Hematopoietic multipotent progenitor cell treated with erythropoietin and hydrocortisone succinate and interleukin-3 and kit ligand, for 17 days (in vitro differentiated cells): ENCODE measurements at regions not wholly inside any gene's neighbourhood (a gene's known extent, or its start where the extent isn't known, plus 50 kb on each side); places are given as distances from the start of the nearest gene placed in this dataset.

ENCODE experiments used
- DNase-seq: peaks from one replicate; pipeline ENCODE4 v3.0.0-alpha.2; 2015; ENCODE audit warnings: low spot score

- no peak for DNase-seq
Measured at GRCh38 chr11:80669620-80670019, 1228.8 kb upstream of the TENM4 start.

- no peak for DNase-seq
Measured at GRCh38 chr11:80668039-80668438, 1227.2 kb upstream of the TENM4 start.

GRCh38 chr11:80655834-80656233 lies 1215.0 kb upstream of the TENM4 start:
- no peak for DNase-seq

- no peak for DNase-seq
Measured at GRCh38 chr11:80650966-80651365, 1210.1 kb upstream of the TENM4 start.

- DNase-seq: no peak
Measured at GRCh38 chr11:80649186-80649585, 1208.4 kb upstream of the TENM4 start.

GRCh38 chr11:80638296-80638695 lies 1197.5 kb upstream of the TENM4 start:
- DNase-seq: no peak

- DNase-seq: no peak
Measured at GRCh38 chr11:80637571-80637970, 1196.7 kb upstream of the TENM4 start.

- no peak for DNase-seq
Measured at GRCh38 chr11:80636999-80637398, 1196.2 kb upstream of the TENM4 start.

GRCh38 chr11:80635178-80635577 lies 1194.3 kb upstream of the TENM4 start:
- no peak for DNase-seq

- no peak for DNase-seq
Measured at GRCh38 chr11:80632691-80633090, 1191.9 kb upstream of the TENM4 start.

GRCh38 chr11:80632156-80632555 lies 1191.3 kb upstream of the TENM4 start:
- no peak for DNase-seq

GRCh38 chr11:80629466-80629865 lies 1188.6 kb upstream of the TENM4 start:
- DNase-seq: no peak

GRCh38 chr11:80627364-80627763 lies 1186.5 kb upstream of the TENM4 start:
- DNase-seq: no peak

- DNase-seq: no peak
Measured at GRCh38 chr11:80626721-80627120, 1185.9 kb upstream of the TENM4 start.

GRCh38 chr11:80625563-80625962 lies 1184.7 kb upstream of the TENM4 start:
- DNase-seq: no peak

- DNase-seq: no peak
Measured at GRCh38 chr11:80621871-80622270, 1181.0 kb upstream of the TENM4 start.

GRCh38 chr11:80620867-80621266 lies 1180.0 kb upstream of the TENM4 start:
- DNase-seq: no peak

GRCh38 chr11:80617156-80617555 lies 1176.3 kb upstream of the TENM4 start:
- DNase-seq: no peak

GRCh38 chr11:80616070-80616800 lies 1175.4 kb upstream of the TENM4 start:
- no peak for DNase-seq

- no peak for DNase-seq
Measured at GRCh38 chr11:80613655-80614054, 1172.8 kb upstream of the TENM4 start.

- DNase-seq: no peak
Measured at GRCh38 chr11:80610516-80610915, 1169.7 kb upstream of the TENM4 start.

GRCh38 chr11:80603472-80603871 lies 1162.6 kb upstream of the TENM4 start:
- no peak for DNase-seq

GRCh38 chr11:80598905-80599304 lies 1158.1 kb upstream of the TENM4 start:
- no peak for DNase-seq

- no peak for DNase-seq
Measured at GRCh38 chr11:80596291-80596810, 1155.5 kb upstream of the TENM4 start.
